ENCODE measurements at regions not wholly inside any gene's neighbourhood (a gene's known extent, or its start where the extent isn't known, plus 50 kb on each side); places are given as distances from the start of the nearest gene placed in this dataset.

GRCh38 chr7:131096267-131096927 is 231.3 kb upstream of the MKLN1 start:
- DNase-seq, result no peak

GRCh38 chr7:131097662-131098376 is 229.9 kb upstream of the MKLN1 start:
- DNase-seq, result no peak

GRCh38 chr7:131098527-131098926 is 229.1 kb upstream of the MKLN1 start:
- no peak for DNase-seq

GRCh38 chr7:131100357-131101054 is 227.2 kb upstream of the MKLN1 start:
- DNase-seq, result no peak

- DNase-seq, result no peak
Measured at GRCh38 chr7:131103997-131104396, 223.7 kb upstream of the MKLN1 start.

GRCh38 chr7:131104596-131105293 is 222.9 kb upstream of the MKLN1 start:
- no peak for DNase-seq

- no peak for DNase-seq
Measured at GRCh38 chr7:131105294-131105798, 222.3 kb upstream of the MKLN1 start.

- peak; percentile 89 for DNase-seq
Measured at GRCh38 chr7:131105799-131106680, 221.6 kb upstream of the MKLN1 start.

GRCh38 chr7:131106681-131107336 is 220.9 kb upstream of the MKLN1 start:
- peak; percentile 56 for DNase-seq

- peak; percentile 83 for DNase-seq
Measured at GRCh38 chr7:131107337-131108211, 220.1 kb upstream of the MKLN1 start.

GRCh38 chr7:131108212-131108940 is 219.3 kb upstream of the MKLN1 start:
- DNase-seq, result no peak

GRCh38 chr7:131109011-131109758 is 218.5 kb upstream of the MKLN1 start:
- no peak for DNase-seq

GRCh38 chr7:131109759-131110296 is 217.8 kb upstream of the MKLN1 start:
- DNase-seq, result peak; percentile 89

GRCh38 chr7:131110297-131111080 is 217.2 kb upstream of the MKLN1 start:
- DNase-seq, result no peak

GRCh38 chr7:131111081-131111576 is 216.5 kb upstream of the MKLN1 start:
- DNase-seq, result no peak

GRCh38 chr7:131111792-131112191 is 215.9 kb upstream of the MKLN1 start:
- DNase-seq, result no peak

- no peak for DNase-seq
Measured at GRCh38 chr7:131112431-131112830, 215.2 kb upstream of the MKLN1 start.

GRCh38 chr7:131115340-131115739 is 212.3 kb upstream of the MKLN1 start:
- no peak for DNase-seq

Measured in NK-92 treated with Interleukin-12 subunit alpha and Interleukin-12 subunit beta, amount 100 ng/mL, for 24 hours (cell line).